ENCODE measurements at regions not wholly inside any gene's neighbourhood (a gene's known extent, or its start where the extent isn't known, plus 50 kb on each side); places are given as distances from the start of the nearest gene placed in this dataset.

GRCh38 chr5:50967009-50967562, 300.6 kb downstream of the PARP8 start:
- TF ChIP-seq EZH2 (IDR thresholded peaks at IDR 0.05; ENCODE audit: insufficient read depth, poor library complexity, severe bottlenecking) (no peak), EZH2phosphoT487 (IDR thresholded peaks at IDR 0.05; ENCODE audit: insufficient read depth, low read depth) (no peak)
